IMR-90 (cell line): ENCODE measurements at regions not wholly inside any gene's neighbourhood (a gene's known extent, or its start where the extent isn't known, plus 50 kb on each side); places are given as distances from the start of the nearest gene placed in this dataset.

ENCODE experiments used
- BHLHE40 ChIP-seq: fragments of 150-350 bp; IDR thresholded peaks from 2 replicates; pipeline ENCODE4 v1.6.1; 2016; ENCODE audit warnings: mild to moderate bottlenecking, low read depth, low read length
- CHD1 ChIP-seq: IDR thresholded peaks from 2 replicates; pipeline ENCODE4 v1.6.1; 2012; ENCODE audit warnings: low read depth, low read length, improper control_type of control experiment
- FOS ChIP-seq: fragments of 150-350 bp; IDR thresholded peaks from 2 replicates; pipeline ENCODE4 v1.6.1; 2016; ENCODE audit warnings: low read depth, low read length
- MAFK ChIP-seq: IDR thresholded peaks from 2 replicates; pipeline ENCODE4 v1.6.1; 2012; ENCODE audit warnings: low read depth, low read length, improper control_type of control experiment
- MAZ ChIP-seq: IDR thresholded peaks from 2 replicates; pipeline ENCODE4 v1.6.1; 2012; ENCODE audit warnings: low read depth, mild to moderate bottlenecking, low read length, improper control_type of control experiment, moderate library complexity, borderline replicate concordance
- MXI1 ChIP-seq: IDR thresholded peaks from 2 replicates; pipeline ENCODE4 v1.6.1; 2012; ENCODE audit warnings: low read depth, mild to moderate bottlenecking, low read length, moderate library complexity, borderline replicate concordance
- POLR2A ChIP-seq: IDR thresholded peaks from 2 replicates; pipeline ENCODE4 v1.6.1; 2012; ENCODE audit warnings: mild to moderate bottlenecking, low read depth, low read length
- RAD21 ChIP-seq: IDR thresholded peaks from 2 replicates; pipeline ENCODE4 v1.6.1; 2012; ENCODE audit warnings: low read length, improper control_type of control experiment
- RCOR1 ChIP-seq: IDR thresholded peaks from 2 replicates; pipeline ENCODE4 v1.6.1; 2012; ENCODE audit warnings: mild to moderate bottlenecking, low read length, improper control_type of control experiment; ENCODE audit not compliant: insufficient replicate concordance
- RFX5 ChIP-seq: IDR thresholded peaks from 2 replicates; pipeline ENCODE4 v1.8.0; 2012; ENCODE audit warnings: low read depth, mild to moderate bottlenecking, low read length, moderate library complexity
- SMC3 ChIP-seq: fragments of 150-350 bp; IDR thresholded peaks from 2 replicates; pipeline ENCODE4 v1.6.1; 2016; ENCODE audit warnings: low read depth, mild to moderate bottlenecking, antibody characterized with exemption, low read length, moderate library complexity
- TF ChIP-seq, protein P1 (sequence below): conservative IDR thresholded peaks from 2 replicates; pipeline ENCODE4 v1.5.1; 2012; ENCODE audit warnings: mild to moderate bottlenecking, low read depth, low read length, improper control_type of control experiment
- TF ChIP-seq, protein P2 (sequence below): fragments of 150-350 bp; IDR thresholded peaks from 2 replicates; pipeline ENCODE4 v1.6.1; 2017; ENCODE audit warnings: mild to moderate bottlenecking, antibody characterized with exemption, low read length, low read depth

DNA sequence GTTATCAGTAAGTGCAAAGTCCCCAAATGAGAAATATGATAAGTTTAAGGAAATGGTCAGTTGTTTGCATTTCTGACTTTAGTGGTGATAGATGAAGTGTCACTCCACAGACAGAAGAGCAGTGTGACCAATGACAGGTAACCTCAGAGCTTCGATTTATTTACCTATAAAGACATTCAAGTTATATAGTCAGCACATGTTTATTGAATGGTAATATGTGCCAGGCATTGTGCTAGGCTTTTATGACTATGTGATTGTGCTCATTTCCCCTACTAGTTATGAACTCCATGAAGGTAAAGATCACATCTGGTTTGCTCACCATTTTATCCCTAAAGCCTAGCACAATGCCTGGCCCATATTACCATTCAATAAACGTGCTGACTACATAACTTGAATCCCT, 222.4 kb downstream of the HHIPL2 start:
- no peak for TF ChIP-seq POLR2A
- TF ChIP-seq, protein P1, sequence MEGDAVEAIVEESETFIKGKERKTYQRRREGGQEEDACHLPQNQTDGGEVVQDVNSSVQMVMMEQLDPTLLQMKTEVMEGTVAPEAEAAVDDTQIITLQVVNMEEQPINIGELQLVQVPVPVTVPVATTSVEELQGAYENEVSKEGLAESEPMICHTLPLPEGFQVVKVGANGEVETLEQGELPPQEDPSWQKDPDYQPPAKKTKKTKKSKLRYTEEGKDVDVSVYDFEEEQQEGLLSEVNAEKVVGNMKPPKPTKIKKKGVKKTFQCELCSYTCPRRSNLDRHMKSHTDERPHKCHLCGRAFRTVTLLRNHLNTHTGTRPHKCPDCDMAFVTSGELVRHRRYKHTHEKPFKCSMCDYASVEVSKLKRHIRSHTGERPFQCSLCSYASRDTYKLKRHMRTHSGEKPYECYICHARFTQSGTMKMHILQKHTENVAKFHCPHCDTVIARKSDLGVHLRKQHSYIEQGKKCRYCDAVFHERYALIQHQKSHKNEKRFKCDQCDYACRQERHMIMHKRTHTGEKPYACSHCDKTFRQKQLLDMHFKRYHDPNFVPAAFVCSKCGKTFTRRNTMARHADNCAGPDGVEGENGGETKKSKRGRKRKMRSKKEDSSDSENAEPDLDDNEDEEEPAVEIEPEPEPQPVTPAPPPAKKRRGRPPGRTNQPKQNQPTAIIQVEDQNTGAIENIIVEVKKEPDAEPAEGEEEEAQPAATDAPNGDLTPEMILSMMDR, result no peak
- TF ChIP-seq FOS, result no peak
- TF ChIP-seq RAD21, result no peak
- no peak for TF ChIP-seq MXI1
- no peak for TF ChIP-seq CHD1
- TF ChIP-seq SMC3, result no peak
- TF ChIP-seq BHLHE40, result no peak
- no peak for TF ChIP-seq MAZ
- no peak for TF ChIP-seq RFX5
- no peak for TF ChIP-seq RCOR1
- no peak for TF ChIP-seq MAFK
- TF ChIP-seq, protein P2, sequence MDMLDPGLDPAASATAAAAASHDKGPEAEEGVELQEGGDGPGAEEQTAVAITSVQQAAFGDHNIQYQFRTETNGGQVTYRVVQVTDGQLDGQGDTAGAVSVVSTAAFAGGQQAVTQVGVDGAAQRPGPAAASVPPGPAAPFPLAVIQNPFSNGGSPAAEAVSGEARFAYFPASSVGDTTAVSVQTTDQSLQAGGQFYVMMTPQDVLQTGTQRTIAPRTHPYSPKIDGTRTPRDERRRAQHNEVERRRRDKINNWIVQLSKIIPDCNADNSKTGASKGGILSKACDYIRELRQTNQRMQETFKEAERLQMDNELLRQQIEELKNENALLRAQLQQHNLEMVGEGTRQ, result no peak
